Testis (tissue), 2 donors: ENCODE measurements at regions not wholly inside any gene's neighbourhood (a gene's known extent, or its start where the extent isn't known, plus 50 kb on each side); places are given as distances from the start of the nearest gene placed in this dataset.
"Not testable (repeated sequence)": the region's sequence is repeated elsewhere in the genome, so short reads cannot be mapped to it uniquely, and the experiment has no call there.

Source experiments
- DNase-seq: peaks from one replicate; pipeline ENCODE4 v3.0.0-alpha.2; 2019
- H3K27ac ChIP-seq, 2 donors: fragments of 200-600 bp; sonication (generic); one replicate each; pipeline ENCODE4 v1.5.1; 2019
- H3K27me3 ChIP-seq: fragments of 200-600 bp; sonication (generic); one replicate; pipeline ENCODE4 v1.5.1; 2019
- H3K36me3 ChIP-seq: fragments of 200-600 bp; sonication (generic); one replicate; pipeline ENCODE4 v1.5.1; 2017; ENCODE audit warnings: low read depth; ENCODE audit errors: missing control alignments
- H3K4me1 ChIP-seq: fragments of 200-600 bp; sonication (generic); one replicate; pipeline ENCODE4 v1.5.1; 2019
- H3K4me3 ChIP-seq, 2 donors: fragments of 200-600 bp; sonication (generic); one replicate each; pipeline ENCODE4 v1.5.1; 2017 to 2019
- H3K9me3 ChIP-seq: fragments of 200-600 bp; sonication (generic); one replicate; pipeline ENCODE4 v1.5.1; 2017
- POLR2A ChIP-seq: fragments of 450-650 bp; IDR thresholded peaks from one replicate; pipeline ENCODE4 v1.6.1; 2017; ENCODE audit warnings: antibody characterized with exemption, mild to moderate bottlenecking, moderate library complexity
- WGBS, 2 donors: methylation state at CpG; one replicate each; pipeline ENCODE4 v1.1.5; 2018; 5-methylcytosine and 5-hydroxymethylcytosine counted together
- intact Hi-C: fragments of 100-400 bp; cut with DNase I; formaldehyde crosslinking; loops from one replicate; pipeline ENCODE4 v1.15.1; 2023; ENCODE audit warnings: low total_unique reads
- TF ChIP-seq, protein P1 (sequence below), 3 experiments: fragments of 450-650 bp in 2 of 3; fragments of 200-600 bp in 1 of 3; sonication (generic) in 1 of 3; IDR thresholded peaks; one replicate each; pipeline ENCODE4 v1.5.1; 2016 to 2019; ENCODE audit warnings: antibody characterized with exemption in 3 of 3, mild to moderate bottlenecking in 2 of 3, moderate library complexity in 1 of 3

DNA sequence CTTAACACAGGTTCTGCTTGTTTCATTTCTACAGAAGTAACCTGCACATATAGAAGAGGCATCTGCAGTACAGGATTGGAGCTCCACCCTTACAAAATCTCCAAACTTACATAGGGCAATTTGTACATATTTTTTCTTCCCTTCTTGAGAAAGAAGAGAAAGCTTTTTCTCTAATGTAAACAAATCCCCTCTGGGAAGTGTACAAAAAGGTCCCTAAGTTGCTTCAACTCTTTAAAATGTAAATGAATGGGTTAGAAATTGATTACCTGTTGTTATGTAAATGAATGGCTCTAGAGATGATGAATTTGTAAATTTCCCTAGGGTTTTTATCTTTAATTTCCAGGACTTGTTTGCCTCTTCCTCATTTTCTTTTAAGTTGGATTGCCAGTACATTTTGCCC, 1183.7 kb downstream of the MRPL39 start:
- no peak overlapping the region for H3K4me3 ChIP-seq
- TF ChIP-seq POLR2A = no peak
- TF ChIP-seq, protein P1, sequence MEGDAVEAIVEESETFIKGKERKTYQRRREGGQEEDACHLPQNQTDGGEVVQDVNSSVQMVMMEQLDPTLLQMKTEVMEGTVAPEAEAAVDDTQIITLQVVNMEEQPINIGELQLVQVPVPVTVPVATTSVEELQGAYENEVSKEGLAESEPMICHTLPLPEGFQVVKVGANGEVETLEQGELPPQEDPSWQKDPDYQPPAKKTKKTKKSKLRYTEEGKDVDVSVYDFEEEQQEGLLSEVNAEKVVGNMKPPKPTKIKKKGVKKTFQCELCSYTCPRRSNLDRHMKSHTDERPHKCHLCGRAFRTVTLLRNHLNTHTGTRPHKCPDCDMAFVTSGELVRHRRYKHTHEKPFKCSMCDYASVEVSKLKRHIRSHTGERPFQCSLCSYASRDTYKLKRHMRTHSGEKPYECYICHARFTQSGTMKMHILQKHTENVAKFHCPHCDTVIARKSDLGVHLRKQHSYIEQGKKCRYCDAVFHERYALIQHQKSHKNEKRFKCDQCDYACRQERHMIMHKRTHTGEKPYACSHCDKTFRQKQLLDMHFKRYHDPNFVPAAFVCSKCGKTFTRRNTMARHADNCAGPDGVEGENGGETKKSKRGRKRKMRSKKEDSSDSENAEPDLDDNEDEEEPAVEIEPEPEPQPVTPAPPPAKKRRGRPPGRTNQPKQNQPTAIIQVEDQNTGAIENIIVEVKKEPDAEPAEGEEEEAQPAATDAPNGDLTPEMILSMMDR (IDR thresholded peaks at IDR 0.05) = no peak
- no peak for DNase-seq
- no peaks in the 10 kb centered on the region for H3K27me3 ChIP-seq
- H3K36me3 ChIP-seq = no peaks in the 10 kb centered on the region
- no peak overlapping the region for H3K27ac ChIP-seq
- intact Hi-C loops = no loop called here
- no peaks in the 10 kb centered on the region for H3K9me3 ChIP-seq
- no peaks in the 10 kb centered on the region for H3K4me1 ChIP-seq

DNA sequence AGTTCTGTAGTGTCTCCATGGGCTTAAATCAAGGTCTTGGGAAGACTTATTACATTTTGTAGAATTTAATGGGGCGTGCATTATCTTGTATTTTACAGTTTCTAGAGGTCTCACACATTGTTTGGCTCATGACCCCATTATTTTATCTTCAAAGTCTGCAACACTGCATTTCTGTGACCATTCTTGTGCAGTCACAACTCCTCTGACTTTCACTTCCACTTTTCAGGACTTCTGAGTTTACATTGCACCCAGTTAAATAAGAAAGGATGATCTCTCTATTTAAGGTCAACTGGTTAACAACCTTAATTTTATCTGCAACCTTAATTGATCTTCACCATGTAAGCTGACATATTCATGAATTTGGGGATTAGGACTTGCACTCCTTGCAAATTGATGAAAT, 1186.6 kb downstream of the MRPL39 start:
- intact Hi-C loops = no loop called here
- H3K9me3 ChIP-seq = no peaks in the 10 kb centered on the region
- no peaks in the 10 kb centered on the region for H3K27me3 ChIP-seq
- H3K36me3 ChIP-seq = no peaks in the 10 kb centered on the region
- TF ChIP-seq POLR2A = no peak
- no peaks in the 10 kb centered on the region for H3K4me1 ChIP-seq
- no peak overlapping the region for H3K27ac ChIP-seq
- DNase-seq = no peak
- no peak overlapping the region for H3K4me3 ChIP-seq
- 49 to 58% methylated on average over 1 of the region's 1 CpG for WGBS, 2 donors

DNA sequence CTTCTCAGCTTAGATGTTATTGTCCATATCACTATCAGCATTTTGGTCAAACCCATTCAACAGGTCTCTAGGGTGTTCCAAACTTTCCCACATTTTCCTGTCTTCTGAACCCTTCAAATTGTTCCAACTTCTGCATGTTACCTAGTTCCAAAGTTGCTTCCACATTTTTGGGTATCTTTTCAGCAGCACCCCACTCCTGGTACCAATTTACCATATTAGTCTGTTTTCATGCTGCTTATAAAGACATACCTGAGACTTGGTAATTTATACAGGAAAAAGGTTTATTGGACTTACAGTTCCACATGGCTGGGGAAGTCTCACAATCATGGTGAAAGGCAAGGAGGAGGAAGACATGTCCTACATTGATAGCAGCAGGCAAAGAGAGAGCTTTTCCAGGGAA, 1187.6 kb downstream of the MRPL39 start:
- H3K4me1 ChIP-seq, H3K36me3 ChIP-seq, H3K4me3 ChIP-seq, intact Hi-C loops, H3K27me3 ChIP-seq, DNase-seq, H3K27ac ChIP-seq, H3K9me3 ChIP-seq: not testable (repeated sequence)

DNA sequence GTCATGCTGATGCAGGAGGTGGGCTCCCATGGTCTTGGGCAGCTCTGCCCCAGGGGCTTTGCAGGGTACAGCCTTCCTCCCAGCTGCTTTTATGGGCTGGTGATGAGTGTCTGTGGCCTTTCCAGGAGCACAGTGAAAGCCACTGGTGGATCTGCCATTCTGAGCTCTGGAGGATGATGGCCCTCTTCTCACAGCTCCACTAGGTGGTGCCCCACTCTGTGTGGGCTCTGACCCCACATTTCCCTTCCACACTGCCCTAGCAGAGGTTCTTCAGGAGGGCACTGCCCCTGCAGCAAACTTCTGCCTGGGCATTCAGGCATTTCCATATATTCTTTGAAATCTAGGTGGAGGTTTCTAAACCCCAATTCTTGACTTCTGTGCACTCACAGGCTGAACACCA, 1188.6 kb downstream of the MRPL39 start:
- H3K27me3 ChIP-seq = no peaks in the 10 kb centered on the region
- DNase-seq = no peak
- H3K4me3 ChIP-seq = no peak overlapping the region
- intact Hi-C loops = no loop called here
- H3K36me3 ChIP-seq = no peaks in the 10 kb centered on the region
- TF ChIP-seq, protein P1 (IDR thresholded peaks at IDR 0.05) = no peak
- no peak for TF ChIP-seq POLR2A
- H3K4me1 ChIP-seq = no peaks in the 10 kb centered on the region
- no peaks in the 10 kb centered on the region for H3K9me3 ChIP-seq
- H3K27ac ChIP-seq = no peak overlapping the region

DNA sequence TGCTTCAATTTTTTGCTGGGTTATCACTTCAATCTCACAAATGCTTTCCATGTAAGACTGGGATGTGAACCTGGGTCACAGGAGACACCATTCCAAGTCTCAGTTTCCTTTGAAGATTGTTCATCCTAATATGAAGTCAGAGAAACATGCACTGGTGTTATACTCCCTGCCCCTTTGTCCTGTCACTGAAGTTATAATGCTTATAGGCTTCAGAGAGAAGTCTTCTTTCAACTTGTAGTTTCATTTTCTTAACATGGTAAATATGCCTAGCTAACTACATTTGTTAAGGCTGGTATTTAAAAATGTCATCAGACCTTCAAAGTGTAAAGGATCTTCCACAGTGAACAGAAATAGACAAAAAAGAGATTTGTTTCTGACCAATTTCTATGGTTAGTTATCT, 1195.9 kb downstream of the MRPL39 start:
- Histone ChIP-seq H3K27ac (no peak overlapping the region), H3K4me1 (no peaks in the 10 kb centered on the region), H3K36me3 (no peaks in the 10 kb centered on the region), H3K27me3 (no peaks in the 10 kb centered on the region), H3K4me3 (no peak overlapping the region), H3K9me3 (no peaks in the 10 kb centered on the region)
- no peak for TF ChIP-seq POLR2A
- TF ChIP-seq, protein P1 (IDR thresholded peaks at IDR 0.05) = no peak
- intact Hi-C loops = no loop called here
- no peak for DNase-seq

DNA sequence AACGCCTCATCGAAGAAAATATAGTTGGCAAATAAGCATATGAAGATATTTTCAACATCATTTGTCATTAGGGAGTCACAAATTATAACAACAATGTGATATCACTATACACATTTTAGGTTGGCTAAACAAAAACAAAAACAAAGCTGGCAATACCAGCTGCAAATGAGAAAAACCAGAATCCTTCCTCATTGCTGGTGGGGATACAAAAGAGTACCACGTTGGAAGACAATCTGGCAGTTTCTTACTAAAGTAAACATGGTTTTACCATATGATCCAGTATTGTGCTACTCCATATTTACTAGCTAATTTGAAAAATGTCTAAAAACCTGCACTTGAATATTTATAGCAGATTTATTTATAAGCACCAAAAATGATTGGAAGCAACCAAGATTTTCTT, 1204.1 kb downstream of the MRPL39 start:
- no peak for TF ChIP-seq POLR2A
- TF ChIP-seq, protein P1 (IDR thresholded peaks at IDR 0.05) = no peak
- no peak for DNase-seq
- 82 to 89% methylated on average over 3 of the region's 3 CpGs for WGBS, 2 donors
- Histone ChIP-seq H3K9me3 (no peaks in the 10 kb centered on the region), H3K4me3 (no peak overlapping the region), H3K27me3 (no peaks in the 10 kb centered on the region), H3K4me1 (no peaks in the 10 kb centered on the region), H3K36me3 (no peaks in the 10 kb centered on the region), H3K27ac (no peak overlapping the region)
- intact Hi-C loops = no loop called here
